Gastrocnemius medialis (tissue), 4 donors: ENCODE measurements at regions not wholly inside any gene's neighbourhood (a gene's known extent, or its start where the extent isn't known, plus 50 kb on each side); places are given as distances from the start of the nearest gene placed in this dataset.

ENCODE experiments used
- ATAC-seq, 2 donors: fragments of 150-250 bp; one replicate each; pipeline ENCODE4 v1.9.1; 2016
- DNase-seq, 2 donors: peaks; one replicate each; pipeline ENCODE4 v3.0.0-alpha.2; 2019
- H3K27ac ChIP-seq, 4 donors: fragments of 200-600 bp; sonication (generic); 1 replicate in 1 of 4; 2 replicates in 3 of 4; pipeline ENCODE4 v1.5.1; 2016 to 2018; ENCODE audit warnings: mild to moderate bottlenecking in 2 of 4, moderate library complexity in 1 of 4
- H3K27me3 ChIP-seq, 3 donors: fragments of 200-600 bp; sonication (generic) in 2 of 3; 1 replicate in 1 of 3; 2 replicates in 2 of 3; pipeline versions ENCODE4 v1.5.1 to v1.6.0; 2016 to 2019; ENCODE audit warnings: mild to moderate bottlenecking in 1 of 3, moderate library complexity in 1 of 3
- H3K36me3 ChIP-seq, 2 donors: fragments of 200-600 bp; sonication (generic) in 1 of 2; one replicate each; pipeline ENCODE4 v1.5.1; 2017 to 2018
- H3K4me1 ChIP-seq, 2 donors: fragments of 200-600 bp; sonication (generic) in 1 of 2; one replicate each; pipeline ENCODE4 v1.5.1; 2016 to 2017; ENCODE audit warnings: mild to moderate bottlenecking in 2 of 2
- H3K4me3 ChIP-seq, 4 donors: fragments of 200-600 bp; sonication (generic) in 3 of 4; 1 replicate in 1 of 4; 2 replicates in 3 of 4; pipeline ENCODE4 v1.5.1; 2016 to 2019; ENCODE audit warnings: mild to moderate bottlenecking in 2 of 4
- H3K9me3 ChIP-seq, 3 donors: fragments of 200-600 bp; sonication (generic) in 2 of 3; 1 replicate in 1 of 3; 2 replicates in 2 of 3; pipeline ENCODE4 v1.5.1; 2016 to 2019
- CTCF ChIP-seq, 5 experiments: fragments of 450-650 bp in 3 of 5; fragments of 200-600 bp in 2 of 5; sonication (generic) in 2 of 5; IDR thresholded peaks in 4 of 5; conservative IDR thresholded peaks in 1 of 5; 1 replicate in 4 of 5; 2 replicates in 1 of 5; pipeline ENCODE4 v1.5.1; 2016 to 2019; ENCODE audit warnings: antibody characterized with exemption in 5 of 5, mild to moderate bottlenecking in 3 of 5, moderate library complexity in 3 of 5
- POLR2A ChIP-seq, 2 donors: fragments of 450-650 bp; IDR thresholded peaks; one replicate each; pipeline ENCODE4 v1.6.1; 2017; ENCODE audit warnings: antibody characterized with exemption in 2 of 2, mild to moderate bottlenecking in 2 of 2, moderate library complexity in 2 of 2
- in situ Hi-C, 4 donors: fragments of 200-750 bp; cut with MboI; loops; one replicate each; pipeline versions ENCODE4 v1.15.0 to v1.8.0; 2017; ENCODE audit warnings: low sequenced_read_pairs in 4 of 4
- intact Hi-C: fragments of 100-400 bp; cut with DNase I; formaldehyde crosslinking; loops from one replicate; pipeline ENCODE4 v1.15.1; 2023; ENCODE audit warnings: low total_unique reads

GRCh38 chr1:98001764-98002163 is 80.9 kb upstream of the DPYD start:
- DNase-seq: no peak
- in situ Hi-C loops (no loop called here), intact Hi-C loops (no loop called here)
- Histone ChIP-seq H3K27me3 (no peaks in the 10 kb centered on the region), H3K36me3 (no peaks in the 10 kb centered on the region), H3K9me3 (no peaks in the 10 kb centered on the region), H3K4me3 (no peak overlapping the region), H3K4me1 (no peaks in the 10 kb centered on the region), H3K27ac (no peak overlapping the region)
- TF ChIP-seq POLR2A (IDR thresholded peaks at IDR 0.05) (no peak), CTCF (IDR thresholded peaks at IDR 0.05 in 4 of 5, conservative IDR thresholded peaks at IDR 0.05 in 1 of 5) (no peak)
- no peak for ATAC-seq

GRCh38 chr1:97999320-97999719 is 78.5 kb upstream of the DPYD start:
- DNase-seq (no peak), ATAC-seq (no peak)
- no peaks in the 10 kb centered on the region for H3K27me3 ChIP-seq
- TF ChIP-seq POLR2A (IDR thresholded peaks at IDR 0.05) (no peak), CTCF (IDR thresholded peaks at IDR 0.05 in 4 of 5, conservative IDR thresholded peaks at IDR 0.05 in 1 of 5) (no peak)
- in situ Hi-C loops (no loop called here), intact Hi-C loops (no loop called here)
- no peaks in the 10 kb centered on the region for H3K36me3 ChIP-seq
- no peak overlapping the region for H3K4me3 ChIP-seq
- H3K4me1 ChIP-seq: no peaks in the 10 kb centered on the region
- no peak overlapping the region for H3K27ac ChIP-seq
- no peaks in the 10 kb centered on the region for H3K9me3 ChIP-seq

- no peak overlapping the region for H3K4me3 ChIP-seq
- DNase-seq (no peak), ATAC-seq (no peak)
- H3K36me3 ChIP-seq: no peaks in the 10 kb centered on the region
- H3K27me3 ChIP-seq: no peaks in the 10 kb centered on the region
- no peaks in the 10 kb centered on the region for H3K9me3 ChIP-seq
- H3K4me1 ChIP-seq: no peaks in the 10 kb centered on the region
- H3K27ac ChIP-seq: no peak overlapping the region
- TF ChIP-seq CTCF (IDR thresholded peaks at IDR 0.05 in 4 of 5, conservative IDR thresholded peaks at IDR 0.05 in 1 of 5) (no peak), POLR2A (IDR thresholded peaks at IDR 0.05) (no peak)
- intact Hi-C loops: no loop called here
- in situ Hi-C loops: no loop called here
Measured at GRCh38 chr1:97996880-97997279, 76.0 kb upstream of the DPYD start.

- ATAC-seq (no peak), DNase-seq (no peak)
- Histone ChIP-seq H3K4me3 (no peak overlapping the region), H3K9me3 (no peaks in the 10 kb centered on the region), H3K27me3 (no peaks in the 10 kb centered on the region), H3K4me1 (no peaks in the 10 kb centered on the region), H3K27ac (no peak overlapping the region), H3K36me3 (no peaks in the 10 kb centered on the region)
- intact Hi-C loops: no loop called here
- in situ Hi-C loops: no loop called here
- TF ChIP-seq CTCF (IDR thresholded peaks at IDR 0.05 in 4 of 5, conservative IDR thresholded peaks at IDR 0.05 in 1 of 5) (no peak), POLR2A (IDR thresholded peaks at IDR 0.05) (no peak)
Measured at GRCh38 chr1:97989094-97989680, 68.4 kb upstream of the DPYD start.
